B cell (primary cell): ENCODE measurements at regions not wholly inside any gene's neighbourhood (a gene's known extent, or its start where the extent isn't known, plus 50 kb on each side); places are given as distances from the start of the nearest gene placed in this dataset.

Experiments
- ATAC-seq: fragments of 200-7000 bp; cut with Tn5 transposase; one replicate; pipeline ENCODE4 v1.10.0; 2021; ENCODE audit warnings: low read depth, mild to moderate bottlenecking, moderate number of reproducible peaks, moderate library complexity
- CTCF ChIA-PET: fragments of 350-600 bp; sonication (Branson Sonifier 250); formaldehyde crosslinking; loops from one replicate; lab custom pipeline; 2021; ENCODE audit warnings: antibody characterized with exemption, inconsistent platforms; lab: Charles Lee
- POLR2A ChIA-PET: fragments of 350-600 bp; sonication (Branson Sonifier 250); formaldehyde crosslinking; loops from one replicate; lab custom pipeline; 2021; ENCODE audit warnings: antibody characterized with exemption; lab: Charles Lee
- DNase-seq: peaks from one replicate; pipeline ENCODE4 v3.0.0; 2013
- H2AFZ ChIP-seq: 2 replicates; pipeline ENCODE4 v1.6.1; 2012; ENCODE audit warnings: mild to moderate bottlenecking, low read depth, low read length; ENCODE audit not compliant: insufficient read depth, poor library complexity, severe bottlenecking
- H3K27ac ChIP-seq, 2 donors: 1 replicate in 1 of 2; 2 replicates in 1 of 2; pipeline ENCODE4 v1.5.1; 2012 to 2013; ENCODE audit warnings: low read length in 2 of 2, mild to moderate bottlenecking in 2 of 2, moderate library complexity in 1 of 2
- H3K27me3 ChIP-seq, 4 experiments: fragments of 200-600 bp in 1 of 4; sonication (generic) in 1 of 4; replicated peaks in 1 of 4; 1 replicate in 2 of 4; 2 replicates in 2 of 4; pipeline versions ENCODE4 v1.6.1 to v1.7.0; 2013 to 2016; ENCODE audit warnings: low read length in 3 of 4, mild to moderate bottlenecking in 2 of 4, mixed read lengths in 1 of 4, moderate library complexity in 1 of 4; ENCODE audit not compliant: insufficient read depth in 4 of 4, control insufficient read depth in 3 of 4; ENCODE audit errors: control extremely low read depth in 1 of 4
- H3K36me3 ChIP-seq, 2 experiments: replicated peaks in 1 of 2; 1 replicate in 1 of 2; 2 replicates in 1 of 2; pipeline versions ENCODE4 v1.6.1 to v1.7.1; 2013; ENCODE audit warnings: low read length in 1 of 2; ENCODE audit not compliant: insufficient read depth in 2 of 2, control insufficient read depth in 1 of 2; ENCODE audit errors: control extremely low read depth in 1 of 2, extremely low read depth in 1 of 2
- H3K4me1 ChIP-seq, 2 donors: fragments of 200-600 bp in 1 of 2; sonication (generic) in 1 of 2; 1 replicate in 1 of 2; 2 replicates in 1 of 2; pipeline versions ENCODE4 v1.5.1 to v1.6.1; 2013 to 2017; ENCODE audit warnings: low read length in 2 of 2; ENCODE audit not compliant: control insufficient read depth in 2 of 2, insufficient read depth in 2 of 2
- H3K4me2 ChIP-seq: replicated peaks from 2 replicates; pipeline ENCODE3; 2012; ENCODE audit warnings: mild to moderate bottlenecking, low read depth, low read length; ENCODE audit not compliant: poor library complexity, severe bottlenecking
- H3K4me3 ChIP-seq, 5 experiments: fragments of 200-600 bp in 1 of 5; sonication (generic) in 1 of 5; 1 replicate in 3 of 5; 2 replicates in 2 of 5; pipeline versions ENCODE4 v1.5.1 to v1.7.0; 2011 to 2016; ENCODE audit warnings: low read length in 4 of 5, mild to moderate bottlenecking in 4 of 5, low read depth in 2 of 5, control low read depth in 1 of 5, moderate library complexity in 1 of 5; ENCODE audit not compliant: insufficient read depth in 1 of 5; ENCODE audit errors: control extremely low read depth in 1 of 5, extremely low read depth in 1 of 5
- H3K79me2 ChIP-seq: fragments of 200-600 bp; sonication (generic); one replicate; pipeline ENCODE4 v1.6.0; 2016; ENCODE audit warnings: low read length; ENCODE audit not compliant: control insufficient read depth, insufficient read depth
- H3K9ac ChIP-seq: fragments of 200-600 bp; sonication (generic); 2 replicates; pipeline ENCODE4 v1.6.1; 2017; ENCODE audit warnings: mild to moderate bottlenecking, low read length, moderate library complexity
- H3K9me3 ChIP-seq, 3 donors: one replicate each; pipeline versions ENCODE4 v1.6.1 to v1.7.1; 2013; ENCODE audit warnings: low read length in 2 of 3; ENCODE audit not compliant: control insufficient read depth in 2 of 3, insufficient read depth in 1 of 3; ENCODE audit errors: control extremely low read depth in 1 of 3
- H4K20me1 ChIP-seq: 2 replicates; pipeline ENCODE4 v1.6.0; 2012; ENCODE audit warnings: mild to moderate bottlenecking, low read length; ENCODE audit not compliant: insufficient read depth, control insufficient read depth, poor library complexity, severe bottlenecking
- H3K27ac Mint-ChIP-seq: one replicate; pipeline ENCODE4 v1.8.0; 2021; ENCODE audit warnings: mixed read lengths
- H3K27me3 Mint-ChIP-seq: one replicate; pipeline ENCODE4 v1.8.0; 2021; ENCODE audit warnings: mixed read lengths
- H3K4me1 Mint-ChIP-seq: one replicate; pipeline ENCODE4 v1.8.0; 2021; ENCODE audit warnings: mixed read lengths
- H3K4me3 Mint-ChIP-seq: one replicate; pipeline ENCODE4 v1.8.0; 2021; ENCODE audit warnings: mixed read lengths
- H3K9me3 Mint-ChIP-seq: one replicate; pipeline ENCODE4 v1.8.0; 2022; ENCODE audit warnings: mixed read lengths; ENCODE audit not compliant: insufficient read depth
- CTCF ChIP-seq: fragments of 200-600 bp; IDR thresholded peaks from one replicate; pipeline ENCODE4 v1.8.0; 2022; ENCODE audit warnings: antibody characterized with exemption, mild to moderate bottlenecking
- EZH2 ChIP-seq: IDR thresholded peaks from 2 replicates; pipeline ENCODE4 v1.6.1; 2012; ENCODE audit warnings: borderline replicate concordance, low read depth, mild to moderate bottlenecking, moderate library complexity, low read length; ENCODE audit not compliant: insufficient read depth, poor library complexity, severe bottlenecking
- WGBS: methylation state at CpG from one replicate; pipeline ENCODE4 v1.1.5; 2013; ENCODE audit warnings: missing lambda C conversion rate; ENCODE audit not compliant: insufficient coverage; 5-methylcytosine and 5-hydroxymethylcytosine counted together
- intact Hi-C: fragments of 100-400 bp; cut with micrococcal nuclease; formaldehyde crosslinking; loops from one replicate; pipeline ENCODE4 v1.10.0; 2022

- no peak overlapping the region for H2AFZ ChIP-seq
- ChIA-PET POLR2A (no interaction called here), CTCF (no interaction called here)
- ATAC-seq (no peak), DNase-seq (no peak)
- peaks cover 5% of the 10 kb centered on the region for H3K27me3 Mint-ChIP-seq
- H3K9me3 ChIP-seq = no peaks in the 10 kb centered on the region
- no peak overlapping the region for H3K27ac ChIP-seq
- no peaks in the 10 kb centered on the region for H3K79me2 ChIP-seq
- H4K20me1 ChIP-seq = no peaks in the 10 kb centered on the region
- 86% methylated on average over 1 of the region's 2 CpGs for WGBS
- H3K36me3 ChIP-seq = no peaks in the 10 kb centered on the region
- no peak overlapping the region for H3K4me3 ChIP-seq
- H3K4me1 ChIP-seq = no peaks in the 10 kb centered on the region
- no peak for TF ChIP-seq CTCF
- no peak for TF ChIP-seq EZH2
- no peaks in the 10 kb centered on the region for H3K4me1 Mint-ChIP-seq
- no peaks in the 10 kb centered on the region for H3K27me3 ChIP-seq
- no peak overlapping the region for H3K4me2 ChIP-seq
- no peaks in the 10 kb centered on the region for H3K9me3 Mint-ChIP-seq
- no peak overlapping the region for H3K27ac Mint-ChIP-seq
- intact Hi-C loops = no loop called here
- H3K9ac ChIP-seq = no peak overlapping the region
- H3K4me3 Mint-ChIP-seq = no peak overlapping the region
Observed at GRCh38 chr3:101146946-101147345, 153.7 kb upstream of the ABI3BP start.

GRCh38 chr3:101144105-101144504 lies 150.9 kb upstream of the ABI3BP start:
- Histone ChIP-seq H3K9ac (no peak overlapping the region), H3K79me2 (no peaks in the 10 kb centered on the region), H3K36me3 (no peaks in the 10 kb centered on the region), H3K27ac (no peak overlapping the region), H3K4me1 (no peaks in the 10 kb centered on the region), H4K20me1 (no peaks in the 10 kb centered on the region), H2AFZ (no peak overlapping the region), H3K9me3 (no peaks in the 10 kb centered on the region), H3K4me2 (no peak overlapping the region), H3K4me3 (no peak overlapping the region), H3K27me3 (no peaks in the 10 kb centered on the region)
- Mint-ChIP-seq H3K27me3 (peaks cover 8% of the 10 kb centered on the region), H3K9me3 (no peaks in the 10 kb centered on the region), H3K4me3 (no peak overlapping the region), H3K4me1 (no peaks in the 10 kb centered on the region), H3K27ac (no peak overlapping the region)
- no peak for DNase-seq
- intact Hi-C loops = no loop called here
- ATAC-seq = no peak
- ChIA-PET POLR2A (no interaction called here), CTCF (no interaction called here)
- TF ChIP-seq CTCF (no peak), EZH2 (no peak)
- 100% methylated on average over 2 of the region's 3 CpGs for WGBS
